Ecto neural progenitor cell (in vitro differentiated cells): ENCODE measurements at regions not wholly inside any gene's neighbourhood (a gene's known extent, or its start where the extent isn't known, plus 50 kb on each side); places are given as distances from the start of the nearest gene placed in this dataset.

ENCODE experiments used
- DNase-seq: peaks from one replicate; pipeline ENCODE4 v3.0.0-alpha.2; 2018; ENCODE audit warnings: low spot score

DNA sequence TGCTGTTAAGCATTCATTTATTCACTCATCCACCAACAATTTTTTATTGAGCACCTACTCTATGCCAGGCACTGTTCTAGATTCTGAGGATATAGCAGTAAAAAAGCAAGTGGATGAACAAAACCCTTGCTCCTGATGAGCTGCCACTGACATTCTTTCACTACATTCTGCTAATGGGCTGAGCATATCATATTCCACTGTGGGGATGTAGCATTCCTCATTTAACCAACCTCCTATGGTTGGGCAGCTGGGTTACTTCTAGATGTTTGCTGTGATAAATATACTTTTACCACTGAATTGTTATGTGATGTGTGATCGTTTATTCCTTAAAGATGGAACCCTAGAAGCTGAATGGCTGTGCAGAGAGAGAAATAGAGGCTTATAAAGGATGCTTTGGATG, 176.9 kb downstream of the MN1 start:
- no peak for DNase-seq

DNA sequence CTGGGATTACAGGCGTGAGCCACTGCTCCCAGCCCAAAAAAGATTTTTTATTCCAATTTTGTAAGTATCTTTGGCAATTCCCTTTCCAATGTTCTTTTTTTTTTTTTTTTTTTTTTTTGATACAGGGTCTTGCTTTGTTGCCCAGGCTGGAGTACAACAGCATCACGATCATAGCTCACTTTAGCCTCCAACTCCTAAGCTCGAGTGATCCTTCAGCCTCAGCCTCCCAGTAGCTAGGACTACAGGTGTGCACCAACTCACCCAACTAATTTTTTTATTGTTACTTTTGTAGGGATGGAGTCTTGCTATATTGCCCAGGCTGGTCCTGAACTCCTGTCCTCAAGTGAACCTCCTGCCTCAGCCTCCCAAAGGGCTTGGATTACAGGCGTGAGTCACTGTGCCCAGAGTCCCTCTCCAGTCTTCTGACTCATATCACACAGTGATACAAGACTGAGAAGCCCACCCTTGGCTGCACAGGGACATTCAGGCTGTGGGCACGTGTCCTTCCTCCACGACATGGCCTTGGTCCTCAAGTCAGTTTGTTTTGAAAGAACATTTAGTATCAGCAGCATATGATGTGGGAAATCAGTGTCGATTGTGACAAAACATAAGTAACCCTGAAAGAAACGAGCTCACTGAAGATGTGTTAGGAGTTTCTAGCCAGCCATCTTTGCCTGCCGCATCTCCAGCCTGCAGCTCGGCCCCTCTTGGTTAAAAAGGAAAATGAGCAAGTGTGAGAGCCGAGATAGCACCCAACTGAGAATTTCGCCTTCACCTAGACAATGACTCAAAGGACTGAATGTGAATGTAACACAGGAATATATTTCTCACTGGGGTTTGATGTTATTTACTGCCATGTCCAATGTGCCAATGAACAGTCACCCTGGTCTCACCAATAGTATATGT, 175.5 kb downstream of the MN1 start:
- no peak for DNase-seq

DNA sequence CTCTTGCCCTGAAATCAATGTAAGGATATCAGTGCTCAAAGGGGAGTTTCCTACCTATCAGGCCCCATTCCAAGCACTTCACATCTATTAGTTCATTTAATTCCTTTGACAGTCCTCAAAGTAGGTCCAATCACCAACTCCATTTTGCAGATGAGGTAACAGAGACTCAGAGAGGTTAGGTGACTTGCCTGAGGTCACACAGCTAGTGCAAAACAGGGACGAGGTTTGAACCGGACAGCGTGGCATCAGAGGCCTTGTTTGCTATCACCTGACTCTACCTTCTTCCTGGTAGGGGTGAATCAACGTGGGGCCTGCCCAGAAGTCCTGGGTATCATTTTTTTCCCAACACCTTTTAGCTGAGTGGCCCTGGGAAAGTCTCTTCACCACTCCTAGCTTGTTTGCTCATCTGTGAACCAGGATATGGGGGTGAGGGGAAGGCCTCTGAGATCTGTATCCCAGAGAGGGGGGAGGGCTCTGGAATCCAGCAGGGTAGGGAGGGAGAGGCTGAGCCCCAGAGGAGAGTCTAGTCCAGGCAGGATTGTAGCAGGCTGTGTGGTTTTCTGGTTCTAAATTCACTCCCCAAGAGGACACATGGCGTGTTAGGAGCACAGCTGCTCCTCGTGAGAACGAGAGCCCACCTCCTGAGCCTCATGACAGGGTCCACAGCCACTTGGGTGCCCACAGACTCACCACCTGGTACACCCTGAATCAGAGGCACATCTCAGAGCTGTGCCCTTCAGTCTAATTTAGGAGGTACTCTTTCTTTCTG, 174.7 kb downstream of the MN1 start:
- DNase-seq: no peak

DNA sequence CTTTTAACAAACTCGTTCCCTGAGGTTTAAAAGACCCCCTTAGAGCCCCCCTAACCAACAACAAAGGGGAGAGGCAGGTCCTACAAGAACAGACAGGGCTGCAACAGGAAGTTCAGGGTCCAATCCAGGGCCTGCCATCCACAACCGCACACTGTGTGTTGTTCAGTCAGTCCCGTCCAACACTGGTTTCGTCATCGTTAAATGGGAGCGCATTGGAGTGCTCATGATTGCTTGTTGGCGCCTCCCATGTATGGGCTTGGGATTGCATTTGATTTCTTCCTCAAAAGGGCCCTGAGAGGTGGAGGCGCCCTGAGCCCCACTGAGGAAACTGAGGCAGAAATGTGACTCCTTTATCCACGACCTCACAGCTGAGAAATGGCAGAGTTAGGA, 174.1 kb downstream of the MN1 start:
- DNase-seq: no peak

DNA sequence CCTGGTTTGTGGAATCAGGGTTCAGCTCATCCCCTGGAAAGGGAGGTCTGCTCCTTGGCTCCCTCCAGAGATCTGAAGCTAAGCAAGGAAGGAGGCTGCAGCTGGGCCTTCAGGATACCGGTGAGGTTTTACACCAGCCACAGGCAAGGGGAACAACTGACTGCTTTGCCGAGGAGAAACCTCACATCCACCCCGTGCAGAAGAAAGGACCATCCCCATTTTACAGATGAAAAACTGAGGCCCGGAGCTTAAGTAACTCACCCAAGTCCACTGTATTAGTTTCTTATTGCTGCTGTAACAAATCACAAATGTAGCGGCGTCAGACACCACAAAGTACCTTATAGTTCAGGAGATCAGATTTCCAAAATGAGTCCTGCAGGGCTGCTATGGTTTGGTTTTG, 173.7 kb downstream of the MN1 start:
- no peak for DNase-seq

DNA sequence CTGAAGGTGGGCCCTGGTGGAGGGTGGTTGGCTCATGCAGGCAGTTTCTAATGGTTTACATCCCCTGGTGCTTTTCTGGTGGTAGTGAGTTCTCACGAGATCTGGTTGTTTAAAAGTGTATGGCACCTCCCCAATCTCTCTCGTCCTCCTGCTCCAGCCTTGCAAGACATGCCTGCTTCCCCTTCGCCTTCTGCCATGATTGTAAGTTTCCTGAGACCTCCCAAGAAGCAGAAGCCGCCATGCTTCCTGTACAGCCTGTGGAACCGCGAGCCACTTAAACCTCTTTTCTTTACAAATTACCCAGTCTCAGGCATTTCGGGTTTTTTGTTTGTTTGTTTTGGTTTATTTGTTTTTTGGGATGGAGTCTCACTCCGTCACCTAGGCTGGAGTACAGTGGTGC, 173.2 kb downstream of the MN1 start:
- no peak for DNase-seq

DNA sequence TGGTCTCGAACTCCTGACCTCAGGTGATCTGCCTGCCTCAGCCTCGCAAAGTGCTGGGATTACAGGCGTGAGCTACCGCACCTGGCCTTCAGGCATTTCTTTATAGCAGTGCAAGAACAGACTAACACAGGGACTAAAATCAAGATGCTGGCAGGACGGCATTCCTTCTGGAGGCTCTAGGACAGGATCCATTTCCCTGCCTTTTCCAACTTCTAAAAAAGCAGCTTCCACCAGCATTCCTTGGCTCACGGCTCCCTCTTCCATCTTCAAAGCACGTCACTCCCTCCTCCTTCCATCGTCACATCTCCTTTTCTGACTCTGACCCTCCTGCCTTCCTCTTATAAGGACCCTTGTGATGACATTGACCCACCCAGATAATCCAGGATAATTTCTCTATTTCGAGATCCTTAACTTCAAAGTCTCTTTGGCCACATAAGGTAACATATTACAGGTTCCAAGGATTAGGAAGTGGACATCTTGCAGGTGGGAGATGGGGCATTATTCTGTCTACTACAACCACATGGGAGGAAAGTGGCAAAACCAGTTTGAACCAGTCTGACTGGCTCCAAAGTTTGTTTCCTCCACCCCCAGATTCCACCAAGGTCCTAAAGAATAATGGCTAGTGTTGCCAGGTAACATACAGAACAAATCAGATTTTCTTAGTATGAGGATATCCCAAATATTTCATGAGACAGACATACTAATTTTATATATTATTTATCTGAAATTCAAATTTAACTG, 172.5 kb downstream of the MN1 start:
- no peak for DNase-seq

DNA sequence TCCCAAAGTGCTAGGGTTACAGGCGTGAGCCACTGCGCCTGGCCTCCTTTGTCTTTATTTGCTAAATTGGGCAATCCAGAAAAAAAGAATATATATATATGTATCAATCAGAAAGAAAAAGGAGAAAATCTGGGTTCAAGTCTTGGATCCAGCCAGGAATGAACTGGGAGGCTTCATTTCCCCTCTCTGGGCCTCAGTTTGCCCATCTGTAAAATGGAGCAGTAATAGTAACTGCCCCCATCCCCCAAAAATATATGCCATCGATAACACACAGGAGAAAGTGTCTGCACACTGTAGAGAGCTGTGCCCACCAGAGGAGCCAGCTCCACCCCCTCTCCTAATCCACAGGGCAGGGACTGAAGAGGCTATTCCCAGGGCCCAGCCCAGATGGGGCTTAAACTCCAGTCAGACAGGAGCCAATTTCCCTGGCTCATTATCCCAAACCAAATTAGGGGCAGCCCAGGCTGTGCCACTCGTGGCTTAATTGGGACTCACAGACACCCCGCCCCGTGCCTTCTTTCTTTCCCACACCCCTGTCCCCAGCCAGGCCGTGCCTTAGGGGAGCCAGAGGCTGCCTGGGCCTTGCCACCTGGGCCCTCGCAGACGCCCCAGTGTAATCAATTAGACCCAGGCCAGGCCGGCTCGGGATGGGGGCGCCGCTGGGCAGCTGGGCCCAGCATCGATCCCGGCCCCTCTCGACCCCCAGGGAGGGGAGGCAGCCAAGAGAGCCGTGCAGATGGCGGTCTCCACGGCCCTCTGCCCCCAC, 171.5 kb downstream of the MN1 start:
- DNase-seq: no peak

DNA sequence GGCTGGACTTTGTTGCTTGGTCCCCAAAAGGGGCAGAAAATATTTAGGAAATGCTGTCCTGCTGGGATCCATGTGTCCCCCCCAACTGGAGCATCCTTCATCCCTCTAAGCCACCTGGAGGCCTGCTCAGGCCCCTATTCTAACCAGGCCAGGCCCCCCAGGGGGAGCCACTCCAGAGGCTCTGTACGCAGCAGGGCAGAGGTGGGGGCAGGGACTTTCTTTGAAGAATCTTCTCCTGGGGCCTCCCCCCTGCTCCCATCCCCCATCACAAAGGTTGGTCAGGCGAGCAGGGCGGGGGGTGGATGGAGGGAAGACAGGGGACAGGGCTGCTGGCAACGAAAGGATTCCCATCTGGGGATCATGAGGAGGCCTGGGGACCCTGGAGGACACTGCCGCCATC, 170.8 kb downstream of the MN1 start:
- no peak for DNase-seq

DNA sequence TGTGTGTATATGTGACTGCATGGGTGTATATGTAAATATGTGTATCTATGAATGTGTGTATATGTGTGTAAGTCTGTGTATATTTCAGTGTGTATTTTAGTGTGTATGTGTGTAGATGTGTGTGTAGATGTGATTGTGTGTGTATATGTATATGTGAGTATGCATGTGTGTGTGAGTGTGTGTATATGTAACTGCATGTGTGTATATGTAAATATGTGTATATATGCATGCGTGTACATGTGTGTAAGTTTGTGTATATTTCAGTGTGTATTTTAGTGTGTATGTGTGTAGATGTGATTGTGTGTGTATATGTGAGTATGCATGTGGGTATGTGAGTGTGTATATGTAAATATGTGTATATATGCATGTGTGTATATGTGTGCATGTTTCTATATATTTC, 169.9 kb downstream of the MN1 start:
- no peak for DNase-seq

DNA sequence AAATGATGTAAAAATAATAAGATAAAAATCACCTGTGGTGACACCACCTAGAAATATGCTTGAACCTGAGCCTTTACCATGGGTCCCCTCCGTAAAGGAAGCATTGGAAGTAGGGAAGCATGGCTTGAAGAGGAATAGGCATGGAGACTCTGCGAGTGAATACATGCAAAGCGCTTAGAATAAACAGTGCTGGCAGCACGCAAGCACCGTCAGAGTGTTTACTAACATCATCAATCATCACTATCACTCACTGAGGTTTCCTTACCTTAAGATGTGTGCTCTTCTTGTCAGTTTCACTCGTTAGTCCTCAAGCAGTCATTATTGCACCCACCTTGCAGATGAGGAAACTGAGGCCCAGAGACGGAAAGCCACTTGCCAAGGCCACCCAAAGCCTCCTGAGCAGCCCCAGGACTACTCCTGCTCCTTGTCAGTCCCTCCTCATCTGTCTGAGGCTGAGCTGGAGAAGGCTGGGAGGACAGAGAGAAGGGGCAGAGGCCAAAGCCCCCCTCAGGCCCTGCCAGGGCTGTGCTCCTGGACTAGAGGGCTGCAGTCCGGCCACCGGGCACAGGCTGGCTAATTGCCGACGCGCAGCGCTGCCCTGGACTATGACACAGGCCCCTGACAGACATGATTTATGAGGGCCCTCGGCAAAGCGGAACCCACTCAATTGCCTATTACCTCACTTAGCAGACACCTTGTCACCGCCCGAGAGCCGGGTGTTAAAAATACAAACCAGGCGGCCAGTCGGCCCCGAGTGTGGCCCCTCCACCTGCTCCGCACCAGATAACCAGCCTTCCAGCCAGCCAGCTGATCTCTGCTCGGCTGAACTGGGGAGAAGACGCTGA, 168.9 kb downstream of the MN1 start:
- no peak for DNase-seq

DNA sequence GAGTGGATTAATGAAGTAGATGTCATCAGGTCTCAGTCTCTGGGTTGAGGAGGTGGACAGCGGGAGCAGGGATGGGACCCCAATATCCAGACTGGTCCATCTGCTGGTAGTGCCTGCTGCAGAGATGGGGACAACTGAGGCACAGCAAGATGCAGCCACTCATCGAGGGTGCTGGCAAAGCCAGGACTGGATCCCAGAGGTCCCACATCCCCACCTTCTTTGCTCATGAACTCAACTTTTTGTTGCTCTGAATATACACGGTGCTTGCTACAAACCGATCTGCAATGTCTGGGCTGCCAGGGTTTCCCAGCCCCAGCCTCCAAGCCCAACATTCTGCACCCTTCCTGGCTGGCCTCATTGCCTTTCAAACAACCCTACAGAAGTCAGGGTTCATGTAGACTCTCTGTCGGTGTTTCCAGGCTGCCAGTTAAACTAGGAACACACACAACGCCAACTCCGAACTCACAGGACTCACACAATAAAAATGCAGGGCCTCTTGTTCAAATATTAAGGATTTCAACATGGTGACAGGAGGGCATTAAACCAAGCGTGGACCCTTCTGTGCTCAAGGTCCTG, 168.2 kb downstream of the MN1 start:
- DNase-seq: no peak

DNA sequence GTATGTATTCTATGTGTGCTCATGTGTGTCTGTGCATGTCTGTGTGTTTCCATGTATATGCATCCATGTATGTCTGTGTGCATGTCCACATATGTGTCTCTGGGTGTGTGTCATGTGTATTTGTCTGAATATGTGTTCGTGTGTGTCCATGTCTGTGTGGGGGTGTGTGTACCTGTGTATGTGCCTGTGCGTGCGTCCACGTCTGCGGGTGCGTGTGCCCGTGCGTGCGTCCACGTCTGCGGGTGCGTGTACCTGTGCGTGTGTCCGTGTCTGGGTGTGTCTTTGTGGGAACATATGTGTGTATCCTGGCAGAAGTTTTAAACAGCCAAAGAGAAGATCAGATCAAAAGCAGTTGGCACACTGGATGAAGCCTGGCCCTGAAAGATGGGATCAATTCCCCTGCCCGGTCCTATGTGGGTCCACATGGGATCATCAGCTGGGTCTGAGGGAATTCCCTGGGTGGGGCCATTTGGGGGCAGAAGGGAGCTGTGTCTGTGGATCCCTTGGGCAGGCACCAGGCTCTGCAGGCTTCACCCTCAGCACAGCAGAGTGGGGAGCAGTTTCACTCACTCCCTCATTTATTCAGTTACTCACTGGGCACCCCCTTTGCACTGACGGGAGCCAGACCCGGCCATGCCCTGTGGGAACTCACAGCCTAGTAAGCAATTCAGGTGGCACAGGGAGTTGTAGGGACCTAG, 167.4 kb downstream of the MN1 start:
- no peak for DNase-seq

DNA sequence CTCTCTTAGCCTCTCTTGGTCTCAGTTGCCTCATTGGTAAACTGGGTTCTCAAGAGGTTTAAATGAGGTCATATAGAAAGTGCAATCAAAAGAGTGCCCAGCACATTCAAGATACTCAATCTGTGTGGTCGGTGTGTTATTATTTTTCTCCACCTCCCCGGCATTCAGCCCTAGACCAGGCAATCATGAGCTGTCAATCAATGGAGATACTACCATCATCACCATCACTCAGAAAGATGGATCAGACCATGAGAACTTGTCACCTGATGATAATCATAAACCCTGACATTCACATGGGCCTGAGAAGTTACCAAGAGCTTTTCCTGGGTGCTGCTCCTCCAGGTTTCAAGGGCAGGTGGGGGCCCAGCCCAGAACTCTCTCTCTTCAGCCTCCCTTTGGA, 166.1 kb downstream of the MN1 start:
- DNase-seq: no peak

DNA sequence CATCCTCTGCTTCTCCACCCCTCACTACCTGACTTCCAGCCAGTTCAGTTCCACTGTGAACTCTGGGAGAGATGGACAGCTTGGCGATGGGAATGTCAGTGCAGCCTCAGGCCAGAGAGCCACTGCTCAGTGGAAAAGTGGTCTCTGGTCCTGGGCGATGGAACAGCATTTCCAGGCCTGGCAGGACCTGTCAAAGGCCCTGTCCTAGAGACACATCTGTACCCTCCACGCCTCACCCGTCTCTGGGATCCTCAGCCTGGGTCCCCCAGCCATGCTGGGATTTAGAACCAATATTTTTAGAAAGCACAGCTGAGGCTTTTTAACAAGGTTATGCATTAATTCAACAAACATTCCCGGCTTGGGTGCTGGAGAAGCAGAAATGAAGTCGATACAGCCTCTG, 165.7 kb downstream of the MN1 start:
- no peak for DNase-seq

DNA sequence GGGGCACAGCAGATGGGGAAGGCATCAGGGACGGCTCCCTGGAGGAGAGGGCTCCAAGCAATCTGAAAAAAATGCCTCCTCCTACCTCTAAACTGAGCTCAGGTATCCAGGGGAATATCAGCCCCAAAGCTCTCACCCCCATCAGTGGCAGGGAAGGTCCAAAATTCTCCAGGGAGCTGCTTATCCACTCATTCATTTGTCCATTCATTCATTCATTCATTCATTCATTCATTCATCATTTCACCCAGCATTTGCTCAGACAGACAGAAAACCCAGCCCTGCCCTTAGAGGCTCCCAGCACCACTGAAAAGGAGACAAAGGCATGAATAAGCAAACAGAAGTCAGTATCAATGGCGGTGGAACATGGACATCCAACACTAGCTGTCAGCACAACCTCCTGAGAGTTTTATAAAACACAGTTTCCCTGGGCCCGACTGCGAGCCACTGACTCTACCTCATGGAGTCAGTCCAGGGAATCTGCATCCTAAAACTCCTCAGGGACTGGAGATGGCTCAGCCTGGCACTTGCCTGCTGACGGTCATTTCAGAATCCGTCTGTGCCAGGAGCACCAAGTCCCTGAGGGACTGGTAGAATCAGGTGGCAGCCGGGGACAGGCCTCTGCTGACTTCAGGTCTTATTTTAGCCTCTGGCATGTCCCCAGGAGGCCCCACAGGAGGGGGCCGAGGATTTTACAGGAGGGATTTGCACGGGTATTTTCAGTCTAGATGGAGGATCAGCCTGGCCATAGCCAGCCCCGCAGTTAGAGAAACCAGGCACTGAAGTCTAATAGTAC, 164.6 kb downstream of the MN1 start:
- no peak for DNase-seq

DNA sequence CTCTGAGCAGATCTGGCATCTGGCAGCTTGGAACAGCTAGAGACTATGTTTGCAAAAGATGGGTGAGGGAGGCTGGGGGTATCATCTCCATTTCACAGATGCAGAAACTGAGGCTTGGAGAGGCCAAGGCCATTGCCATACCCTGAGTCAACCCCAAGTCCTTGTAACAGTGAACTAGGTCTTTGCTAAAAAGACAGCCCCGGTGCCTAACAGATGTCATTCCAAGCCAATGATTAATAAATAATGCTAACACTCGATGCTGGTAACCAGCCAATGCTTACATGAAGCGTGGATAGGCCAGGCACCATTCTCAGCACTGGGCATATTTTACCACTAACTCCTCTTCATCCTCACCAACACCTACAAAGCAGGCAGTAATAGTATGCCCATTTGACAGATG, 164.0 kb downstream of the MN1 start:
- DNase-seq: no peak

DNA sequence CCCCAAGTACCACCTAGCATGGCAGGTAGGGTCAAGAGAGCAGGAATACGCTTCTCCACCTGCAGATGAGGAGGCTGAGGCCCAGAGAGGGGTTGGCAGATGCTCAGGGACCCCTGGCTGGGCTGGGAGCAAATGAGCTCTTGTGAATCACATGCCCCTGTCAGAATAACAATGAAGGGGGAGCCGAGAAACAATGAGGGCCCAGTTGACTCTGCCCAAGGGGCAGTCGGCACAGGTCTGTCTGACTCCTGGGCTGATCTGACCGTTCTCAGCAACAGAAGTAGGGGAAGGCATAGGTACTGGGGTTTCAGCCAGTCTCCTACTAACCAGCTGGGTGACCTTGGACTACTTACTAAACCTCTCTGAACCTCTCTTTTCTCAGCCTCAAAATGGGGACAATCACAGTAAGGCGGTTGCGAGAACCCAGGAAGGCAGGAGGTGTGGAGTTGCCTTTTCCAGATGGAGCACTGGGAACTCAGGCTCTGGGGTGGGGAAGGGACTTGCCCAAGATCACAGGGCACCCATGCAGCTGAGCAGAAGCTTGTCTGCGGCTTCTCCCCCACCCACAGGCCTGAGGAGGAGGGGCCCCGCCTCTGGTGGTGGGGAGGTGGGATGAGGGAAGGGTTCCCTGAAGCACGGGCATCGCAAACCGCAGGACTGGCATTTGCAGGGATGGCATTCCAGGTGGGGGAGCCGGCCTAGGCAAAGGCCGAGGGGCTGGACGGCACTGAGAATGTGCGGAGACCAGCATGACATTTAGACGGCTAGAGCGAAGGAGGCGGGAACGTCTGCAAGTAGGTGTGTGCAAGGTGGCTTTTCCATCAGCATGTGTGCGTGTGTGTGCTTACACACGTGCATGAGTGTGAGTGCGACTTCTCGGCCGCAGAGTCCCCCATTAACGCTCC, 163.0 kb downstream of the MN1 start:
- DNase-seq: no peak
